ENCODE measurements at regions not wholly inside any gene's neighbourhood (a gene's known extent, or its start where the extent isn't known, plus 50 kb on each side); places are given as distances from the start of the nearest gene placed in this dataset.
"Not testable (repeated sequence)": the region's sequence is repeated elsewhere in the genome, so short reads cannot be mapped to it uniquely, and the experiment has no call there.

- no peak for DNase-seq
Observed at GRCh38 chr15:45962733-45963132, 327.9 kb downstream of the SQOR start.

GRCh38 chr15:45970542-45970941 lies 335.7 kb downstream of the SQOR start:
- no peak for DNase-seq

GRCh38 chr15:45980366-45980765 lies 345.5 kb downstream of the SQOR start:
- no peak for DNase-seq

- no peak for DNase-seq
Observed at GRCh38 chr15:45981625-45982024, 346.8 kb downstream of the SQOR start.

DNA sequence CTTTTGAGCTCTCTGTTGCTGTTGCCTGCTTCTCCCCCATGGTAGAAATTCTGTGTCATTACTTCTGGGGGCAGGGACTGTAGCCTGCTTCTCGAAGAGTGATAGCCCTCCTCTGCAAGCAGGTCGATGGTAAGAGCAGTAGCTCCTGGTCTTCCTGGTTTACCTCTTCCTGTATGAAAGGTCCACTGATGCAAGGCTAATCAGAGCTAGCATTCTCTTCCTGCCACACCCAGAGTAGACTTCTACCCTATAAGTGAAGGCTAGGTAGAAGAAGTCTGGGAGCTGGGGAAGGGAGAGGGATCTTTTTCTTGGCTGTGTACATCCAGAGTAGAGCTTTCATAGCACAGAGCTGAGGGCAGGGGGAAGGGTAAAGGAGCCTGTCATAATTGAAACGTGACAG lies 357.0 kb downstream of the SQOR start:
- DNase-seq, result no peak

DNA sequence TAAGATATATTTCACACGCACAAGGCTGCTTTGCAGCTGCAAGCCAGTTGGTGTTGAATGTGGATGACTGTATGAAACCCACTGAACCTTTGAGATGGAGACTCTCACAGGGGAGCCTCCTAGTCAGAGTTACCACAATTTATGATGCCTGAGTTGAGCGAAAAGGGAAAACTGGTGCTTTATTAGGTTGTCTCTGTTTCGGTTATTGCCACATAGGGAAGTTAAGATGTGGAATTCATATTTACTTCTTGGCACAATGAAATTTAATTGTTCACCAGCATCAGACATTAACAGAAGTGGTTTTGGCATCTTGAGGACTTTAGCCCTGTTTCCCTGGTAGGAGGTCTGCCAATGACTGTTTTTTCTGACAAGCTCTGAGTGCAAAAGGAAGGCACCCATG lies 358.2 kb downstream of the SQOR start:
- DNase-seq, result no peak

GRCh38 chr15:45993508-45993907 lies 358.7 kb downstream of the SQOR start:
- DNase-seq, result no peak

- DNase-seq, result no peak
Observed at GRCh38 chr15:45995800-45996199, 361.0 kb downstream of the SQOR start.

DNA sequence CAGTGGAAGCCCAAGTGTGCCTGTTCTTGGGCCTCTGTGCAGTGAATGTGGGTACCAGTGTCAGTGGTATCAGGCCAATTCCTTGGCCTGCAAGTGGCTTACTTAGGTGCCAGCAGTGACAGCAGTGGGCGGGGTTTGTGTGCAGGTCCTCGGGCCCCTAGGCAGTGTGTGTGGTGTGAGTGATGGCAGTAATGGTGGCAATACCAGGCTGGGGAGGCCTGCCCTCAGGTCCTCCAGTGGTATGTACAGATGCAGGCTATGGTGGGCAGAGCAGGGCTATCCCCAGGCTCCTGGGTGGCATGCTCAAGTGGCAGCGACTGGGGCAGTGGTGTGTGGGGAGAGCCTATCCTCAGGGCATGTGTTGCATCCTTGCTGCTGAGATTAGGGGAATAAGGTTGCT lies 379.7 kb downstream of the SQOR start:
- no peak for DNase-seq

GRCh38 chr15:46034755-46035154 lies 399.9 kb downstream of the SQOR start:
- DNase-seq, result no peak

- DNase-seq, result no peak
Observed at GRCh38 chr15:46039703-46040102, 404.9 kb downstream of the SQOR start.

DNA sequence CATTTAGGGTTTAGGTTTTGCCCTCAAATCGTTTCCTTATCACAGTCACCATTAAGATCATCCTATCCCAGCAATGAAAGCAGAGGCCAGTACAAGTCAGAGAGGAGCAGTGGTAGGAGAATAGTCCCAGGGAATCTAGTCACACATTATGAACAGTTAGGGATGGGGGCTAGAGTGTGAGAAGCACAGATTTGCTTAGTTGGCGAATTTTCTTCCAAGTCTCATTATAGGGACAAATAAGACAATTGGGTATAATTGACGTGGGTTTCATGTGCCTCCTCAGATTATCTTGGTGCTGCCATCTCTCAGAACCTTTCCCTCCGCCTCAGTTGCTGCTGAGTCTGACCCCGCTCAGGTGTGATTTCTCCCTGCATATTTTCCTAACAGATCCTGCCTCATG lies 407.1 kb downstream of the SQOR start:
- DNase-seq, result no peak

DNA sequence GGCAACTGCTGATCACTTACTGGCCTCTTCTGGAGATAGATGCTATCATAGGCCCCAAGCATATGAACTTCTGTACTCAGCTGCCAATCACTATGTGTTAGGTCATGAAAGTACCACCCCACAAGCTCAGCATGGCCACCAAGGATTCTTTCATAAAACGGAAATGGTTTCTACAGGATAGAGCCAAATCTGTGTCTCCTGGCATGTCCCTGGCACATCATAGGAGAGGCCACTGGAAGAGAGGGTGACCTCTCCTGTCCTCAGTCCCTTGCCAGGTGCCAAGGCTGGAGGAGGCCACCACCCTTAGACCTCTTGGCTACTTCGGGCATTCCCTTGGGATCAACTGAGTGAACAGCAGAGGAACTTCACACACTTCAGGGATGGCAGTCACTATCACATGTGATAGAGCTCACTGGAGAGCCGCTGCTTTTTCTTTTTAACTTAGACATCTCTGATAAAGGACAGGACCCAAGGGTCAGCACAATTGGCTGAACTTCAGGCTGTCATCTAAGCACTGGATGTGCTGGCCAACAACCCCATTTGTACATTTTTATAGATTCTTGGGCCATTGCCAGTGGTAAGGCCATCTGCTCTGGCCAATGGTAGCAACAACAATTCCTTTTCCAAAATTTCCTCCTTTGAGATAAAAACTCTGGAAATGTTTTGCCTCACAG lies 425.2 kb downstream of the SQOR start:
- DNase-seq, result no peak

GRCh38 chr15:46061002-46061401 lies 426.2 kb downstream of the SQOR start:
- DNase-seq, result no peak

DNA sequence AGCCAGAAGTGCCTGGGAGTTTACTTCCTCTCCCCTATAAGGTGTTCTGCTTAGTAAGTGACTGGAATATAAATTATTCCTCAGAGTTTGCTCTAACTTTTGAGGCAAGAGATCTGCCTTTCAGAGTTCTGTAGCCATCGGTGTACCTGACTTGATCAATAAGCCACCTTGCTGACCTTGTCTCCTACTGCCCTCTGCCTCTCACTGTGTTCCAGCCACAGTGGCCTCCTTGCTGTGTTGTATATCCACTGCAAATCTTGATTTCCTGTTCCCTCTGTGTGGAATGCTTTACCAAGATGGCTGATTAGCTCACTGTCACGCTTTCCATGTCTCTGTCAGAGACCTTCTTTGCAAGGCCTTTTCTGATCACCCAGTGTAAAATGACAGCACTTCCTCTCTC lies 442.4 kb downstream of the SQOR start:
- DNase-seq, result no peak

- DNase-seq, result no peak
Observed at GRCh38 chr15:46079046-46079445, 444.2 kb downstream of the SQOR start.

GRCh38 chr15:46080016-46080415 lies 445.2 kb downstream of the SQOR start:
- DNase-seq, result peak; percentile 24

DNA sequence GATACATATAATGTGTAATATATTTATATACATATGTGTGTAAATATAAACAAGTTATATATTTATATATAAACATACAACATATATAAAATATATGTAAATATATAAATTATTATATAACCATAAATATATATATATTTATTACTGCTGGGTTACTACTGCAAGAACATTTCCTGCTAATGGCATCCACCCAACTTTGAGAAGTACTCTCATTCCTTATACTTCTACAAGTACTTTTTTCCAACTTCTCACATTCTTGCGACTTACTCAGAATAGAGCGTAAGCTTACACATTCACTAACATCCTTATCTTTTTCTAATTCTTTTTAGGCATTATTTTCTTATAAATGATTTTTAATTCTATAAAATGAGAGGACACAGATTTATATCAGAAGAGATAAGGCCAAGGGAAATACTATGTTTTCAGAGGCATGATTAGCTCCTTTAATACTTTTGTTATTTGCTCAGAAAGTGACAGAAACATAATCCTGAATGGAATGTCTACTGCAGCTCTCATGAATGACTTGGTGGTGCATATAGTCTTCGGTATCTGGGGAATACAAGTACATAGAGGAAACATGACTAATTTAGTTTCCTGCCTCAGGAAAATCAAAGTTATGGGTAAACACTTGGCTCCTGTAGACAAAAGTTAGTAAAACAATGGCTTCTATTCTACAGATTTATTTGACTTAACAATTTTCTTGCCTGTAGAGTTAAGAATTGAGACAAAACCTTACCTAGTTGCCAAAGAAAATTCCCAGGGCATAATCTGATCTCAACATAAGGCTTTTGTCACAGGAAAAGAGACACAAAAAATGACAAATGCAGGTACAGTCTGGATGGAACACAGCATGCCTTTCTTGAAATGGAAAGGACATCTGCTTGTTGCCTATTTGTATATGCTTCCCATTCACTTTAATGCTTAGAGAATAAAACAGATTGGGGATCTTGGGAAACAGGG lies 453.9 kb downstream of the SQOR start:
- no peak for DNase-seq

- no peak for DNase-seq
Observed at GRCh38 chr15:46089467-46089935, 454.7 kb downstream of the SQOR start.

- DNase-seq, result no peak
Observed at GRCh38 chr15:46091860-46092450, 457.1 kb downstream of the SQOR start.

- not testable (repeated sequence) for DNase-seq
Observed at GRCh38 chr15:46098006-46098405, 463.2 kb downstream of the SQOR start.

- no peak for DNase-seq
Observed at GRCh38 chr15:46110755-46111154, 475.9 kb downstream of the SQOR start.

- DNase-seq, result no peak
Observed at GRCh38 chr15:46111730-46112129, 476.9 kb downstream of the SQOR start.

DNA sequence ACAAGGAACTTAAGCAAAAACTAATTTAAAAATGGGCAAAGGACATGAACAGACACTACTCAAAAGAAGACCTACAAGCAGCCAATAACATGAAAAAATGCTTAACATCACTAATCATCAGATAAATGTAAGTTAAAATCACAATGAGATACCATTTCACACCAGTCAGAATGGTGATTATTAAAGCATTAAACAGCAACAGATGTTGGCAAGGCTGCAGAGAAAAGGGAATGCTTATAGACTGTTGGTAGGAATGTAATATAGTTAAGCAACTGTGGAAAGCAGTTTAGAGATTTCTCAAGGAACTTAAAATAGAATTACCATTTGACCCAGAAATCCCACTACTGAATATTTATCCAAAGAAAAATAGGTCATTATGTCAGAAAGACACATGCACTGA lies 482.2 kb downstream of the SQOR start:
- no peak for DNase-seq
